ENCODE measurements at regions not wholly inside any gene's neighbourhood (a gene's known extent, or its start where the extent isn't known, plus 50 kb on each side); places are given as distances from the start of the nearest gene placed in this dataset.
"Not testable (repeated sequence)": the region's sequence is repeated elsewhere in the genome, so short reads cannot be mapped to it uniquely, and the experiment has no call there.

DNA sequence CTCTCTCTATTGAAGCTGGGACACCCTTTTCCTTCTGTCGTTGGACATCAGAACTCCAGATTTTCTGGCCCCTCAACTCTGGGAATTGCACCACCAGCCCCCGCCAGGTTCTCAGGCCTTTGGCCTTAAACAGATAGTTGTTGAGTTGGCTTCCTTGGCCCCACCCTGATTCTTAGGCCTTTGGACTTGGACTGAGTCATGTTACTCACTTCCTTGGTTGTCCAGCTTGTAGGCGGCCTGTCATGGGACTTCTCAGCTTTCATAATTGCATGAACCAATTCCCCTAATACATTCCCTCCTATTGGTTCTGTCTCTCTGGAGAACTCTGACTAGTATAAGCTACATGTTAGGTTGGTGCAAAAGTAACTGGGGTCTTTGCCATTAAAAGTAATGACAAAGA is 195.7 kb downstream of the GPAT3 start (continued):
- TF ChIP-seq ZNF462 (CRISPR knock-in tag; IDR thresholded peaks at IDR 0.05): no peak
- TF ChIP-seq EZH2 (IDR thresholded peaks at IDR 0.05; ENCODE audit: low read depth, unreplicated experiment): no peak
- TF ChIP-seq EZH2phosphoT487 (IDR thresholded peaks at IDR 0.05; ENCODE audit: unreplicated experiment): no peak
- no peak for TF ChIP-seq STAT1 (IDR thresholded peaks at IDR 0.05; ENCODE audit: unreplicated experiment)
- TF ChIP-seq CREB1 (CRISPR knock-in tag; IDR thresholded peaks at IDR 0.05; ENCODE audit: low read depth): no peak
- no peak for TF ChIP-seq CTCF (conservative IDR thresholded peaks at IDR 0.05; ENCODE audit: low read depth in 2 of 2)
- TF ChIP-seq, protein P1, sequence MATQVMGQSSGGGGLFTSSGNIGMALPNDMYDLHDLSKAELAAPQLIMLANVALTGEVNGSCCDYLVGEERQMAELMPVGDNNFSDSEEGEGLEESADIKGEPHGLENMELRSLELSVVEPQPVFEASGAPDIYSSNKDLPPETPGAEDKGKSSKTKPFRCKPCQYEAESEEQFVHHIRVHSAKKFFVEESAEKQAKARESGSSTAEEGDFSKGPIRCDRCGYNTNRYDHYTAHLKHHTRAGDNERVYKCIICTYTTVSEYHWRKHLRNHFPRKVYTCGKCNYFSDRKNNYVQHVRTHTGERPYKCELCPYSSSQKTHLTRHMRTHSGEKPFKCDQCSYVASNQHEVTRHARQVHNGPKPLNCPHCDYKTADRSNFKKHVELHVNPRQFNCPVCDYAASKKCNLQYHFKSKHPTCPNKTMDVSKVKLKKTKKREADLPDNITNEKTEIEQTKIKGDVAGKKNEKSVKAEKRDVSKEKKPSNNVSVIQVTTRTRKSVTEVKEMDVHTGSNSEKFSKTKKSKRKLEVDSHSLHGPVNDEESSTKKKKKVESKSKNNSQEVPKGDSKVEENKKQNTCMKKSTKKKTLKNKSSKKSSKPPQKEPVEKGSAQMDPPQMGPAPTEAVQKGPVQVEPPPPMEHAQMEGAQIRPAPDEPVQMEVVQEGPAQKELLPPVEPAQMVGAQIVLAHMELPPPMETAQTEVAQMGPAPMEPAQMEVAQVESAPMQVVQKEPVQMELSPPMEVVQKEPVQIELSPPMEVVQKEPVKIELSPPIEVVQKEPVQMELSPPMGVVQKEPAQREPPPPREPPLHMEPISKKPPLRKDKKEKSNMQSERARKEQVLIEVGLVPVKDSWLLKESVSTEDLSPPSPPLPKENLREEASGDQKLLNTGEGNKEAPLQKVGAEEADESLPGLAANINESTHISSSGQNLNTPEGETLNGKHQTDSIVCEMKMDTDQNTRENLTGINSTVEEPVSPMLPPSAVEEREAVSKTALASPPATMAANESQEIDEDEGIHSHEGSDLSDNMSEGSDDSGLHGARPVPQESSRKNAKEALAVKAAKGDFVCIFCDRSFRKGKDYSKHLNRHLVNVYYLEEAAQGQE (IDR thresholded peaks at IDR 0.05; ENCODE audit: unreplicated experiment): no peak
- TF ChIP-seq NANOG (IDR thresholded peaks at IDR 0.05; ENCODE audit: borderline replicate concordance): no peak
- no peak for TF ChIP-seq ZNF114 (CRISPR knock-in tag; IDR thresholded peaks at IDR 0.05)

DNA sequence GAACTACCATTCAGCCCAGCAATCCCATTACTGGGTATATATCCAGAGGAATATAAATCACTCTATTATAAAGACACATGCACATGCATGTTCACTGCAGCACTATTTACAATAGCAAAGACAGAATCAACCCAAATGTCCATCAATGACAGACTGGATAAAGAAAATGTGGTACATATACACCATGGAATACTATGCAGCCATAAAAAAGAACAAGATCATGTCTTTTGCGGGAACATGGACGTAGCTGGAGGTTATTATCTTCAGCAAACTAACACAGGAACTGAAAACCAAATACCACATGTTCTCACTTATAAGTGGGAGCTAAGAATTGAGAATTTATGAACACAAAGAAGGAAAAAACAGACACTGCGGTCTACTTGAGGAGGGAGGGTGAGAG is 195.1 kb downstream of the GPAT3 start:
- not testable (repeated sequence) for H3K4me1 ChIP-seq (ENCODE audit: insufficient read depth); H3K79me2 ChIP-seq (replicated peaks; ENCODE audit: insufficient read depth); H3F3A ChIP-seq (replicated peaks; ENCODE audit: low read depth); H3K27ac ChIP-seq (ENCODE audit: low read depth); H4K20me1 ChIP-seq (replicated peaks; ENCODE audit: insufficient read depth); H3K4me1 Mint-ChIP-seq; H2AFZ ChIP-seq; H3K36me3 Mint-ChIP-seq (ENCODE audit: low read depth); H3K36me3 ChIP-seq (ENCODE audit: insufficient read depth); H3K27me3 ChIP-seq (ENCODE audit: insufficient read depth); DNase-seq (ENCODE audit: low spot score); H3K4me2 ChIP-seq; H3K27ac Mint-ChIP-seq; H3K27me3 Mint-ChIP-seq (ENCODE audit: insufficient read depth, low read depth, poor library complexity); H3K4me3 Mint-ChIP-seq; H3K9me3 Mint-ChIP-seq; H3K4me3 ChIP-seq; ATAC-seq; H3K9me2 ChIP-seq (ENCODE audit: insufficient read depth)

Data from GM23338 (cell line).